Osteocyte (in vitro differentiated cells): ENCODE measurements at regions not wholly inside any gene's neighbourhood (a gene's known extent, or its start where the extent isn't known, plus 50 kb on each side); places are given as distances from the start of the nearest gene placed in this dataset.
A peak's percentile ranks its signal among the peaks of the same experiment; 100 is the strongest.

Experiments used
- DNase-seq: peaks from one replicate; pipeline ENCODE4 v3.0.0; 2021; ENCODE audit warnings: mixed read lengths; ENCODE audit not compliant: unreplicated experiment; ENCODE audit errors: extremely low spot score
- H3K27ac Mint-ChIP-seq: one replicate; pipeline ENCODE4 v1.8.0; 2021; ENCODE audit warnings: mild to moderate bottlenecking, mixed read lengths; ENCODE audit not compliant: unreplicated experiment
- H3K27me3 Mint-ChIP-seq: one replicate; pipeline ENCODE4 v1.8.0; 2021; ENCODE audit warnings: mixed read lengths; ENCODE audit not compliant: unreplicated experiment
- H3K36me3 Mint-ChIP-seq: one replicate; pipeline ENCODE4 v1.8.0; 2021; ENCODE audit warnings: mixed read lengths; ENCODE audit not compliant: unreplicated experiment
- H3K4me1 Mint-ChIP-seq: one replicate; pipeline ENCODE4 v1.8.0; 2021; ENCODE audit warnings: mixed read lengths; ENCODE audit not compliant: unreplicated experiment
- H3K4me3 Mint-ChIP-seq: one replicate; pipeline ENCODE4 v1.8.0; 2021; ENCODE audit warnings: mild to moderate bottlenecking, moderate library complexity, mixed read lengths; ENCODE audit not compliant: unreplicated experiment
- H3K9me3 Mint-ChIP-seq: one replicate; pipeline ENCODE4 v1.8.0; 2021; ENCODE audit warnings: mixed read lengths; ENCODE audit not compliant: unreplicated experiment
- TF ChIP-seq, protein P1 (sequence below): fragments of 200-600 bp; sonication (generic); IDR thresholded peaks from 2 replicates; pipeline ENCODE4 v1.5.0; 2021; ENCODE audit warnings: antibody characterized with exemption, mild to moderate bottlenecking, moderate library complexity

GRCh38 chr6:115667478-115668026 lies 393.1 kb downstream of the FRK start:
- H3K27ac Mint-ChIP-seq, result no peak overlapping the region
- TF ChIP-seq, protein P1, sequence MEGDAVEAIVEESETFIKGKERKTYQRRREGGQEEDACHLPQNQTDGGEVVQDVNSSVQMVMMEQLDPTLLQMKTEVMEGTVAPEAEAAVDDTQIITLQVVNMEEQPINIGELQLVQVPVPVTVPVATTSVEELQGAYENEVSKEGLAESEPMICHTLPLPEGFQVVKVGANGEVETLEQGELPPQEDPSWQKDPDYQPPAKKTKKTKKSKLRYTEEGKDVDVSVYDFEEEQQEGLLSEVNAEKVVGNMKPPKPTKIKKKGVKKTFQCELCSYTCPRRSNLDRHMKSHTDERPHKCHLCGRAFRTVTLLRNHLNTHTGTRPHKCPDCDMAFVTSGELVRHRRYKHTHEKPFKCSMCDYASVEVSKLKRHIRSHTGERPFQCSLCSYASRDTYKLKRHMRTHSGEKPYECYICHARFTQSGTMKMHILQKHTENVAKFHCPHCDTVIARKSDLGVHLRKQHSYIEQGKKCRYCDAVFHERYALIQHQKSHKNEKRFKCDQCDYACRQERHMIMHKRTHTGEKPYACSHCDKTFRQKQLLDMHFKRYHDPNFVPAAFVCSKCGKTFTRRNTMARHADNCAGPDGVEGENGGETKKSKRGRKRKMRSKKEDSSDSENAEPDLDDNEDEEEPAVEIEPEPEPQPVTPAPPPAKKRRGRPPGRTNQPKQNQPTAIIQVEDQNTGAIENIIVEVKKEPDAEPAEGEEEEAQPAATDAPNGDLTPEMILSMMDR, result no peak
- H3K27me3 Mint-ChIP-seq, result no peaks in the 10 kb centered on the region
- H3K36me3 Mint-ChIP-seq, result no peaks in the 10 kb centered on the region
- H3K4me1 Mint-ChIP-seq, result no peaks in the 10 kb centered on the region
- no peaks in the 10 kb centered on the region for H3K9me3 Mint-ChIP-seq
- no peak for DNase-seq
- H3K4me3 Mint-ChIP-seq, result no peak overlapping the region

DNA sequence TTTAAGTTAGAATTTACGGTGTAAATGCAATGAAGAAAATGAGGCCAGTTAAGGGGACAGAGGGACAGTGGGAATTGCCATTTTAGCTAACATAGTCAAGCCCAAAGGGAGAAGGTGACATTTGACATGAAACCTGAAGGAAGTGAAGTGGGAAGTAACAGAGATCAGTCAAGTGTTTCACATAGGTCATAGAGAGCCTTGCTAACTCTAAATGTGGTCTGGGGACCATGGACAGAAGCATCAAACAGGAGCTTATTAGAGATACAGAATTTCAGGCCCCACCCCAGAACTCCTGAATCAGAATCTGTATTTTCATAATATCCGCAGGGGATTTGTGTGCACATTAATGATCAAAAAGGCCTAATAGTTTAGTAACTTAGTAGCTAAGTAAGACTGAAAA lies 393.7 kb downstream of the FRK start:
- Mint-ChIP-seq H3K36me3 (no peaks in the 10 kb centered on the region), H3K27me3 (no peaks in the 10 kb centered on the region), H3K9me3 (no peaks in the 10 kb centered on the region), H3K4me3 (no peak overlapping the region), H3K4me1 (no peaks in the 10 kb centered on the region), H3K27ac (no peak overlapping the region)
- DNase-seq, result no peak
- TF ChIP-seq, protein P1, result no peak

GRCh38 chr6:115665310-115665709 lies 395.4 kb downstream of the FRK start:
- Mint-ChIP-seq H3K36me3 (no peaks in the 10 kb centered on the region), H3K27ac (no peak overlapping the region), H3K4me3 (no peak overlapping the region), H3K27me3 (no peaks in the 10 kb centered on the region), H3K4me1 (no peaks in the 10 kb centered on the region), H3K9me3 (no peaks in the 10 kb centered on the region)
- TF ChIP-seq, protein P1, result no peak
- no peak for DNase-seq

DNA sequence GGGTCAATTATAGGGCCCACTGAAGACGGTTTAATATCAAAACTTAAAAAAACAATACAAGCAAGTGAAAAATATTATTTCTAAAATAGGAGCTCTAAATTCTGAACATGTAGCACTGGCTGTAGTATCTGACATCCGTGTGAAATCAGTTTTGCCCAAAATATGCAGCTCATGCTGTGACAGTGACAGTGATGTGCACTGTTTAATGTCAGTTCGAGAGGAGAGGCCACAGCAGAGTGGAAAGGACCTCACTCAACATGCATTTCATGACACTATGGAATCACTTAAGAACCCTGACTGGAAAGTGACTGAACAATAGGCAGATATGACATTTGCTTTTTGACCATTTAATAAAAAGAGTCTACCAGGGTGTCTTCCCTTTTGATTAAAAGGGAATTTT lies 397.0 kb downstream of the FRK start:
- Mint-ChIP-seq H3K4me1 (no peaks in the 10 kb centered on the region), H3K27ac (no peak overlapping the region), H3K27me3 (peaks cover 5% of the 10 kb centered on the region), H3K9me3 (no peaks in the 10 kb centered on the region), H3K4me3 (no peak overlapping the region), H3K36me3 (no peaks in the 10 kb centered on the region)
- TF ChIP-seq, protein P1, result no peak
- DNase-seq, result no peak

DNA sequence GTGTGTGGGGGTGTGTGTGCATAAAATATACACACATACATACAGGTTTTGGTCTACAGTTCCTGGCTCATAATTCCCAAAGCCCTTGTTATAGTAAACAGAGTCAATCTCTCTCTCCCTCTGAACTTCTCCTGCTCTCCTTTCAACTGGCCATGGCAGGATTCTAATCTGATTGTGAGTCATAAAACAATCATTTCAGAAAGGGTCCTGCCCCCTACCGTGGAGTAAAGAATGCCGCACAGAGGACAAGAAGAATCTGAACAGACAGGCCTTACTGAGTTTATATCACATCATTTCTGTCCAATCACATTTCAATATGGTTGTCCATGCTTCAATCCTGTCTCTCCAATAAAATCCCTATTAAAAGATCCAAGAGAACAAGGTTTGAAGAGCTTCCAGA lies 416.9 kb downstream of the FRK start:
- no peak overlapping the region for H3K4me3 Mint-ChIP-seq
- peaks cover 4% of the 10 kb centered on the region for H3K9me3 Mint-ChIP-seq
- no peak for DNase-seq
- H3K4me1 Mint-ChIP-seq, result no peaks in the 10 kb centered on the region
- H3K27ac Mint-ChIP-seq, result no peak overlapping the region
- TF ChIP-seq, protein P1, result peak; percentile 26
- peaks cover 5% of the 10 kb centered on the region for H3K27me3 Mint-ChIP-seq
- H3K36me3 Mint-ChIP-seq, result no peaks in the 10 kb centered on the region
